ENCODE measurements at regions not wholly inside any gene's neighbourhood (a gene's known extent, or its start where the extent isn't known, plus 50 kb on each side); places are given as distances from the start of the nearest gene placed in this dataset.

- Histone ChIP-seq H3K36me3 (ENCODE audit: low read depth) (no peaks in the 10 kb centered on the region), H3K4me1 (ENCODE audit: low read depth) (no peaks in the 10 kb centered on the region), H3K4me3 (no peak overlapping the region), H3K9me3 (no peaks in the 10 kb centered on the region)
- intact Hi-C loops (cut with DNase I, micrococcal nuclease): no loop called here
- ATAC-seq (no peak), DNase-seq (no peak)
- TF ChIP-seq CTCF (IDR thresholded peaks at IDR 0.05): no peak
Observed at GRCh38 chr6:134830194-134830593, 119.7 kb downstream of the ALDH8A1 start.

DNA sequence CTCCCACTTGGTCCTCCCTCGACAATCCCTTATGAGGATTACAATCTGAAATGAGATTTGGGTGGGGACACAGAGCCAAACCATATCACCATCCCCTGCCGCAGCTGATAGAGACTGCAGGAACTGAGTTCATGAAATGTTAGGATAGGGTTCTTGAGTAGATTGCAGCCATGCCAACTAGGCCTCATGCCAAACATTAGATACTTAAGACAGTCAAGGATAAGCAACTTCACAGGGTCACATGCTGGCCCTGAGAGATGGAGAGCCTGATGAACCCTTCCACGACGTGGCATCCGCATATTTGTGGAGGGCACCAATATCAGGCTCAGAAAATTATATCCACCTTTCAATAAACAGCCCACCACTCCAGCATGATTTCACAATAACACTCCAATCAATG lies 121.3 kb downstream of the ALDH8A1 start:
- no peak for DNase-seq
- Histone ChIP-seq H3K4me1 (ENCODE audit: low read depth) (no peaks in the 10 kb centered on the region), H3K4me3 (no peak overlapping the region), H3K36me3 (ENCODE audit: low read depth) (no peaks in the 10 kb centered on the region), H3K9me3 (no peaks in the 10 kb centered on the region)
- intact Hi-C loops (cut with DNase I, micrococcal nuclease): loop anchor here in 1 of 2 donors (10.0 kb wide), 1 partner anchor 654 kb away; no protein-coding TSS in a partner anchor
- TF ChIP-seq CTCF (IDR thresholded peaks at IDR 0.05): no peak
- no peak for ATAC-seq

- no peak overlapping the region for H3K4me3 ChIP-seq
- TF ChIP-seq CTCF (IDR thresholded peaks at IDR 0.05): no peak
- ATAC-seq (peak; percentile 7), DNase-seq (peak in 2 of 3 donors; percentile 23 to 64)
- H3K9me3 ChIP-seq: no peaks in the 10 kb centered on the region
- no peaks in the 10 kb centered on the region for H3K36me3 ChIP-seq (ENCODE audit: low read depth)
- intact Hi-C loops (cut with DNase I, micrococcal nuclease): loop anchor here in 1 of 2 donors (10.0 kb wide), 1 partner anchor 652 kb away; no protein-coding TSS in a partner anchor
- no peaks in the 10 kb centered on the region for H3K4me1 ChIP-seq (ENCODE audit: low read depth)
Observed at GRCh38 chr6:134826889-134827737, 122.8 kb downstream of the ALDH8A1 start.

DNA sequence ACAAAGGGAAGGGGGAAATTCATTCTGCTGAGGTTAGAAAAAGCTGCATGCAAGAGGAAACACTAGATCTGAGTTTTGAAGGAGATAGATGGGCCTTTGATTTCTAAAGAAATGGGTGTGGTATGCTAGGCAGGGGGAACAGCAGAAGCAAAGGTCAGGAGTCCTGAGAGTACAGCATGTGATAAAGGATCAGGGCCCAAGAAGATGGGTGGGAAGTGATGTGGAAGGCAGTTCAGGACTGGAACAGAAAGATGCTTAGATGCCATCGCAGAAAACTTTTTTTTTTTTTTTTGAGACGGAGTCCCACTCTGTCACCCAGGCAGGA lies 126.2 kb downstream of the ALDH8A1 start:
- intact Hi-C loops (cut with DNase I, micrococcal nuclease): loop anchor here (5.0 to 10.0 kb wide), 2 partner anchors 649 to 651 kb away; no protein-coding TSS in a partner anchor
- TF ChIP-seq CTCF (IDR thresholded peaks at IDR 0.05): no peak
- Histone ChIP-seq H3K9me3 (no peaks in the 10 kb centered on the region), H3K4me3 (no peak overlapping the region), H3K36me3 (ENCODE audit: low read depth) (no peaks in the 10 kb centered on the region), H3K4me1 (ENCODE audit: low read depth) (no peaks in the 10 kb centered on the region)
- no peak for ATAC-seq
- DNase-seq: no peak

- ATAC-seq (peak; percentile 94), DNase-seq (peak in 1 of 3 donors; percentile 67)
- Histone ChIP-seq H3K4me3 (no peak overlapping the region), H3K4me1 (ENCODE audit: low read depth) (no peaks in the 10 kb centered on the region), H3K9me3 (no peaks in the 10 kb centered on the region), H3K36me3 (ENCODE audit: low read depth) (no peaks in the 10 kb centered on the region)
- intact Hi-C loops (cut with DNase I, micrococcal nuclease): loop anchor here (5.0 to 10.0 kb wide), 2 partner anchors 648 to 651 kb away; no protein-coding TSS in a partner anchor
- TF ChIP-seq CTCF (IDR thresholded peaks at IDR 0.05): peak; percentile 37
Observed at GRCh38 chr6:134822920-134823709, 126.8 kb downstream of the ALDH8A1 start.

Data from mucosa of descending colon (tissue), 3 donors.